Endothelial cell of hepatic sinusoid (primary cell): ENCODE measurements at regions not wholly inside any gene's neighbourhood (a gene's known extent, or its start where the extent isn't known, plus 50 kb on each side); places are given as distances from the start of the nearest gene placed in this dataset.
"Not testable (repeated sequence)": the region's sequence is repeated elsewhere in the genome, so short reads cannot be mapped to it uniquely, and the experiment has no call there.

Experiments
- in situ Hi-C: cut with HindIII; loops from 2 replicates; pipeline ENCODE4 v1.10.0; 2017; ENCODE audit warnings: low sequenced_read_pairs

- in situ Hi-C loops: no loop called here
These were observed 666.2 kb downstream of the TYW1 start for GRCh38 chr7:67662804-67663203.

- in situ Hi-C loops: no loop called here
These were observed 667.0 kb downstream of the TYW1 start for GRCh38 chr7:67663644-67664043.

GRCh38 chr7:67666359-67666758 is 669.7 kb downstream of the TYW1 start:
- in situ Hi-C loops: not testable (repeated sequence)

- in situ Hi-C loops: loop anchor here (10.0 kb wide), 1 partner anchor 66 kb away; no protein-coding TSS in a partner anchor
These were observed 674.4 kb downstream of the TYW1 start for GRCh38 chr7:67671006-67671548.

- in situ Hi-C loops: loop anchor here (10.0 kb wide), 1 partner anchor 69 kb away; no protein-coding TSS in a partner anchor
These were observed 677.2 kb downstream of the TYW1 start for GRCh38 chr7:67673861-67674260.

GRCh38 chr7:67674862-67675261 is 678.2 kb downstream of the TYW1 start:
- in situ Hi-C loops: loop anchor here (10.0 kb wide), 1 partner anchor 70 kb away; no protein-coding TSS in a partner anchor

- in situ Hi-C loops: loop anchor here (10.0 kb wide), 1 partner anchor 71 kb away; no protein-coding TSS in a partner anchor
These were observed 679.3 kb downstream of the TYW1 start for GRCh38 chr7:67675971-67676370.

- in situ Hi-C loops: loop anchor here (10.0 kb wide), 1 partner anchor 74 kb away; no protein-coding TSS in a partner anchor
These were observed 681.8 kb downstream of the TYW1 start for GRCh38 chr7:67678419-67678818.

GRCh38 chr7:67683628-67684027 is 687.0 kb downstream of the TYW1 start:
- in situ Hi-C loops: no loop called here

GRCh38 chr7:67690700-67691099 is 694.1 kb downstream of the TYW1 start:
- in situ Hi-C loops: no loop called here

GRCh38 chr7:67692425-67692824 is 695.8 kb downstream of the TYW1 start:
- in situ Hi-C loops: no loop called here

GRCh38 chr7:67696124-67696523 is 699.5 kb downstream of the TYW1 start:
- in situ Hi-C loops: no loop called here

- in situ Hi-C loops: no loop called here
These were observed 700.2 kb downstream of the TYW1 start for GRCh38 chr7:67696878-67697277.

GRCh38 chr7:67698354-67698753 is 701.7 kb downstream of the TYW1 start:
- in situ Hi-C loops: no loop called here

GRCh38 chr7:67705850-67706249 is 709.2 kb downstream of the TYW1 start:
- in situ Hi-C loops: no loop called here

- in situ Hi-C loops: no loop called here
These were observed 715.1 kb downstream of the TYW1 start for GRCh38 chr7:67711706-67712105.

- in situ Hi-C loops: no loop called here
These were observed 716.9 kb downstream of the TYW1 start for GRCh38 chr7:67713451-67714056.

- in situ Hi-C loops: no loop called here
These were observed 720.1 kb downstream of the TYW1 start for GRCh38 chr7:67716729-67717128.

- in situ Hi-C loops: no loop called here
These were observed 727.0 kb downstream of the TYW1 start for GRCh38 chr7:67723591-67723990.

- in situ Hi-C loops: no loop called here
These were observed 727.8 kb downstream of the TYW1 start for GRCh38 chr7:67724435-67724834.

GRCh38 chr7:67724955-67725354 is 728.3 kb downstream of the TYW1 start:
- in situ Hi-C loops: no loop called here

- in situ Hi-C loops: no loop called here
These were observed 728.8 kb downstream of the TYW1 start for GRCh38 chr7:67725423-67725822.

GRCh38 chr7:67729771-67730170 is 733.1 kb downstream of the TYW1 start:
- in situ Hi-C loops: no loop called here
